Activated naive CD4-positive, alpha-beta T cell treated with anti-CD3 and anti-CD28 coated beads, Interleukin-2, amount 10 ng/mL, durations not matched to agents 7 days and 5 days (primary cell): ENCODE measurements at regions not wholly inside any gene's neighbourhood (a gene's known extent, or its start where the extent isn't known, plus 50 kb on each side); places are given as distances from the start of the nearest gene placed in this dataset.
"Not testable (repeated sequence)": the region's sequence is repeated elsewhere in the genome, so short reads cannot be mapped to it uniquely, and the experiment has no call there.

Experiments used
- CTCF ChIA-PET: fragments of 350-600 bp; sonication (Branson Sonifier 250); formaldehyde crosslinking; loops from one replicate; lab custom pipeline; 2021; ENCODE audit warnings: antibody characterized with exemption; lab: Charles Lee
- DNase-seq: peaks from one replicate; pipeline ENCODE4 v3.0.0-alpha.2; 2020
- H3K27ac Mint-ChIP-seq: one replicate; pipeline ENCODE4 v1.8.0; 2021; ENCODE audit warnings: mild to moderate bottlenecking, moderate library complexity, mixed read lengths
- H3K27me3 Mint-ChIP-seq: one replicate; pipeline ENCODE4 v1.8.0; 2021; ENCODE audit warnings: mild to moderate bottlenecking, mixed read lengths
- H3K36me3 Mint-ChIP-seq: one replicate; pipeline ENCODE4 v1.8.0; 2021; ENCODE audit warnings: mixed read lengths
- H3K4me1 Mint-ChIP-seq: one replicate; pipeline ENCODE4 v1.8.0; 2021; ENCODE audit warnings: mixed read lengths
- H3K4me3 Mint-ChIP-seq: one replicate; pipeline ENCODE4 v1.8.0; 2021; ENCODE audit warnings: mild to moderate bottlenecking, moderate library complexity, mixed read lengths
- H3K9me3 Mint-ChIP-seq: one replicate; pipeline ENCODE4 v1.8.0; 2021; ENCODE audit warnings: mixed read lengths

GRCh38 chr4:77358315-77358928 is 201.4 kb downstream of the CCNG2 start:
- Mint-ChIP-seq H3K9me3 (no peaks in the 10 kb centered on the region), H3K27ac (no peak overlapping the region), H3K36me3 (no peaks in the 10 kb centered on the region), H3K4me1 (no peaks in the 10 kb centered on the region), H3K27me3 (no peaks in the 10 kb centered on the region), H3K4me3 (no peak overlapping the region)
- DNase-seq: no peak
- CTCF ChIA-PET: interaction anchor here (0.6 to 7.0 kb wide), 15 partner anchors 9 to 243 kb away, joined by 3 to 79 read pairs (median 4); no protein-coding TSS in a partner anchor

GRCh38 chr4:77360451-77360850 is 203.4 kb downstream of the CCNG2 start:
- CTCF ChIA-PET: interaction anchor here (1.1 to 7.0 kb wide), 2 partner anchors 8 to 121 kb away, joined by 3 to 79 read pairs; no protein-coding TSS in a partner anchor
- Mint-ChIP-seq H3K36me3 (no peaks in the 10 kb centered on the region), H3K27ac (no peak overlapping the region), H3K4me1 (no peaks in the 10 kb centered on the region), H3K9me3 (no peaks in the 10 kb centered on the region), H3K4me3 (no peak overlapping the region), H3K27me3 (peaks cover 7% of the 10 kb centered on the region)
- DNase-seq: no peak

- CTCF ChIA-PET: interaction anchor here (0.7 to 3.4 kb wide), 13 partner anchors 10 to 253 kb away, joined by 3 to 36 read pairs (median 10); no protein-coding TSS in a partner anchor
- not testable (repeated sequence) for H3K9me3 Mint-ChIP-seq, H3K27me3 Mint-ChIP-seq, H3K4me1 Mint-ChIP-seq, H3K4me3 Mint-ChIP-seq, H3K27ac Mint-ChIP-seq, H3K36me3 Mint-ChIP-seq, DNase-seq
These were observed 209.9 kb downstream of the CCNG2 start for GRCh38 chr4:77366876-77367275.

DNA sequence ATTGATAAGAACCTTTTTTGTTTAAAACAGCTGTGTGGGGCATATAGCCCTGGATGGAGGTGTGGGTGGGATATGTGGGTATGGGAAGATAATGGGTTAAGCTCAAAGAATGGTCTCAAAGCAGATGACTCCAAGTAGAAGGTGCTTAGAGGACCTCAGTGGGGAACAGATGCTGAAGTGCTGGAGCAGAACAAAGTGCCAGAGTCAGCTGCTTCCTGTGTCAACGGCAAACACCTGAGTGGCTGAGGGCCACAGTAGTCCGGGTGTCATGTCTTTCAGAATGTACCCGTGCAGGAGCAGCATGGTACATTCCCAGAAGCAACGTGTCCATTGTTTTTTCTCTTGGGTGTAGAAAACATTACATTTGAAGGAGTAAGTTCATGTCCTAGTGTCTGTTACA is 210.6 kb downstream of the CCNG2 start:
- no peaks in the 10 kb centered on the region for H3K36me3 Mint-ChIP-seq
- no peaks in the 10 kb centered on the region for H3K9me3 Mint-ChIP-seq
- H3K4me3 Mint-ChIP-seq: no peak overlapping the region
- CTCF ChIA-PET: interaction anchor here (2.4 to 3.4 kb wide), 5 partner anchors 10 to 233 kb away, joined by 11 to 36 read pairs (median 17); no protein-coding TSS in a partner anchor
- H3K27ac Mint-ChIP-seq: no peak overlapping the region
- H3K4me1 Mint-ChIP-seq: no peaks in the 10 kb centered on the region
- peaks cover 10% of the 10 kb centered on the region for H3K27me3 Mint-ChIP-seq
- DNase-seq: no peak

DNA sequence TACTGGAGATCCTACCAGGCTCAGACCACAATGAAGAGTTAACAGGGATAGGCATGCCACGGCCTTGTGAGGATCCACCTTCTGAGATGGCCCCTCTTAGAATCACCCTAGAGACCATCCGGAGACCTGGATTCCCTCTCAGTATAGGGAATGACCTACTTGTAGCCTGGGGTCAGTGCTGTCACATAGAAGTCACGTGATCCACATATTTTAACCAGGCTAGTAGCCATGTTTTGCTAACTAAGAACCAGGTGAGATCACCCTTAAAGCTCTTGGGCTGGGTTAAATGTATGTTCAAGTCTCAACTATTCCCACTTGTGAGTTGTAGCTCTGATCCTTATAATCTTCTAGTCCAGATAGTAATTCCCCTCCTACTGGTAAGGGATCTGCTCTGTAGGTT is 215.4 kb downstream of the CCNG2 start:
- Mint-ChIP-seq H3K27ac (no peak overlapping the region), H3K27me3 (peaks cover 4% of the 10 kb centered on the region), H3K9me3 (no peaks in the 10 kb centered on the region), H3K4me3 (no peak overlapping the region), H3K36me3 (no peaks in the 10 kb centered on the region), H3K4me1 (peaks cover 27% of the 10 kb centered on the region)
- no peak for DNase-seq
- CTCF ChIA-PET: interaction anchor here (1.0 to 1.5 kb wide), 3 partner anchors 17 to 58 kb away, joined by 3 to 4 read pairs (median 3); no protein-coding TSS in a partner anchor

GRCh38 chr4:77375866-77376607 is 219.0 kb downstream of the CCNG2 start:
- peaks cover 14% of the 10 kb centered on the region for H3K27me3 Mint-ChIP-seq
- H3K4me1 Mint-ChIP-seq: peaks cover 27% of the 10 kb centered on the region
- DNase-seq: no peak
- CTCF ChIA-PET: interaction anchor here (0.8 to 1.2 kb wide), 2 partner anchors 19 to 138 kb away, joined by 3 read pairs; no protein-coding TSS in a partner anchor
- H3K36me3 Mint-ChIP-seq: no peaks in the 10 kb centered on the region
- peak overlapping the region; percentile 47 for H3K27ac Mint-ChIP-seq
- no peak overlapping the region for H3K4me3 Mint-ChIP-seq
- H3K9me3 Mint-ChIP-seq: no peaks in the 10 kb centered on the region

- Mint-ChIP-seq H3K4me3 (no peak overlapping the region), H3K9me3 (no peaks in the 10 kb centered on the region), H3K27me3 (peaks cover 14% of the 10 kb centered on the region), H3K27ac (no peak overlapping the region), H3K4me1 (peaks cover 27% of the 10 kb centered on the region), H3K36me3 (no peaks in the 10 kb centered on the region)
- CTCF ChIA-PET: interaction anchor here (0.8 to 1.1 kb wide), 2 partner anchors 9 to 139 kb away, joined by 3 to 4 read pairs; no protein-coding TSS in a partner anchor
- no peak for DNase-seq
These were observed 219.9 kb downstream of the CCNG2 start for GRCh38 chr4:77376788-77377460.

DNA sequence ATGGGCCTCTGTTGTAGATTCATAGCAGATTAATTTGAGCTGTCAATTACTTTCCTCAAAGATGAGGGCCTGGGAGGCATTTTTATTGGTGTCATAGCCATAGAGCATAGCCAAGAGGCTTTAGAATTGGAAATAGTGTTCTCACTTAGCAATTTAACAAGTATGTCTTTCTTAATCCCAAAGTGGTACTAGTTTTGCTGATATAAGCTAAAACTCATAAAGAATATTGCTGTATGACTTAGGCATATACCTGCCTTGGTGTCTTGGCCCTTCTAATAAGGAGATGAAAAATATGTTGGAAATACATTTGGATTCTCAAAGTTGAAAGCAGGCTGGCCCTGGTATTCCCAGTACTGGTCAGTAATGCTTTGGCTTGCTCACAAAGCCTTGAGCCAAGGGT is 221.5 kb upstream of the CXCL13 start:
- CTCF ChIA-PET: interaction anchor here (0.8 to 6.2 kb wide), 9 partner anchors 18 to 235 kb away, joined by 3 to 44 read pairs (median 5); no protein-coding TSS in a partner anchor
- H3K36me3 Mint-ChIP-seq: no peaks in the 10 kb centered on the region
- no peak overlapping the region for H3K27ac Mint-ChIP-seq
- DNase-seq: no peak
- H3K27me3 Mint-ChIP-seq: peaks cover 19% of the 10 kb centered on the region
- H3K9me3 Mint-ChIP-seq: no peaks in the 10 kb centered on the region
- no peak overlapping the region for H3K4me3 Mint-ChIP-seq
- H3K4me1 Mint-ChIP-seq: peaks cover 5% of the 10 kb centered on the region

DNA sequence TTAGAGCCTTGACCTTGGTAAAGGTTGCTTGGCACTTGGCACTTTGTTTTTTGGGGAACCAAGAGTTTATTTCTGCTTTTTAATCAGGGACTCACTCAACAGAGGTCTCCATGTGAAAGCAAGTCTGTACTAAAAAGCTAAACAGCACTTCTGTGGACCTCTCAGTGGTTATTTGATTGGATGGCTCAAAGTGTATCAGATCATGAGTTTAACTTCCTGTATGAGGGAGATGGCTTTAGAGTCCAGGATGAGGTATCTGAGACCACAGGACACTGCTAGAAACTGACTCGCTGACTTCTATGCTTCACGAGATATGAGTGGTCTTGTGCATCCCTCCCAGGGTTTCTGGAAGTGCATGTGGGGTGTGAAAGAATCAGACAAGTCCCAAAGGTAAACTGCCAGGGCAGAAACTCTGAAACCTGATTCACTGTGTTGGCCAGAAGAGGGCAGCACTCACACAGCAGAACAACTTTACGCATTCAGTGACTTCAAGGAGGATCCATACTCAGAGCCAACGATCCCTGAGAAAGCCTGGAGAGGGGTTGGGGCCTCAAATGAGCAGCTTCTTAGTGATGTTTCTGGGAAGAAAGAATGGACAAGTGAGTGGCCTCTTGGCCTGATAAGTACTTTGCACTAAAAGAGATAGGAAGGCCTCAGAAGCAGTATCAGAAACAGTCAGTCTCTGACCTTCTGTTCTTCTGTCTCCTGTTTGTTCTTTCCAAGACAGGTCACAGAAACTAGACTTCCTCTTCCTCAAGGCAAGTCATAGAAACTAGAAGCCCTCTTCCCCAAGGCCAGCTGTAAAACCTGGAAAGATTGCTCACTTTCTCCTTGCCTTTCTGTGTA is 220.3 kb upstream of the CXCL13 start:
- H3K4me3 Mint-ChIP-seq: no peak overlapping the region
- DNase-seq: peak; percentile 65
- H3K4me1 Mint-ChIP-seq: peaks cover 5% of the 10 kb centered on the region
- H3K27me3 Mint-ChIP-seq: peaks cover 16% of the 10 kb centered on the region
- no peaks in the 10 kb centered on the region for H3K9me3 Mint-ChIP-seq
- no peaks in the 10 kb centered on the region for H3K36me3 Mint-ChIP-seq
- no peak overlapping the region for H3K27ac Mint-ChIP-seq
- CTCF ChIA-PET: interaction anchor here (1.0 to 6.2 kb wide), 12 partner anchors 8 to 313 kb away, joined by 3 to 44 read pairs (median 6); no protein-coding TSS in a partner anchor

GRCh38 chr4:77393996-77394395 is 211.6 kb upstream of the CXCL13 start:
- no peaks in the 10 kb centered on the region for H3K9me3 Mint-ChIP-seq
- peaks cover 2% of the 10 kb centered on the region for H3K27me3 Mint-ChIP-seq
- no peaks in the 10 kb centered on the region for H3K36me3 Mint-ChIP-seq
- H3K4me1 Mint-ChIP-seq: no peaks in the 10 kb centered on the region
- no peak overlapping the region for H3K27ac Mint-ChIP-seq
- CTCF ChIA-PET: no interaction called here
- DNase-seq: no peak
- no peak overlapping the region for H3K4me3 Mint-ChIP-seq

GRCh38 chr4:77395481-77395880 is 210.1 kb upstream of the CXCL13 start:
- H3K4me1 Mint-ChIP-seq: no peaks in the 10 kb centered on the region
- no peak overlapping the region for H3K27ac Mint-ChIP-seq
- H3K4me3 Mint-ChIP-seq: no peak overlapping the region
- DNase-seq: no peak
- H3K9me3 Mint-ChIP-seq: no peaks in the 10 kb centered on the region
- H3K27me3 Mint-ChIP-seq: peaks cover 6% of the 10 kb centered on the region
- no peaks in the 10 kb centered on the region for H3K36me3 Mint-ChIP-seq
- CTCF ChIA-PET: interaction anchor here (1.0 to 1.5 kb wide), 3 partner anchors 10 to 22 kb away, joined by 3 to 6 read pairs (median 6); no protein-coding TSS in a partner anchor

GRCh38 chr4:77398256-77398655 is 207.4 kb upstream of the CXCL13 start:
- CTCF ChIA-PET: no interaction called here
- peaks cover 12% of the 10 kb centered on the region for H3K27me3 Mint-ChIP-seq

GRCh38 chr4:77399831-77400230 is 205.8 kb upstream of the CXCL13 start:
- no peaks in the 10 kb centered on the region for H3K36me3 Mint-ChIP-seq
- CTCF ChIA-PET: interaction anchor here (1.0 kb wide), 1 partner anchor 19 kb away, joined by 3 read pairs; no protein-coding TSS in a partner anchor
- no peak overlapping the region for H3K4me3 Mint-ChIP-seq
- no peak overlapping the region for H3K27ac Mint-ChIP-seq
- peaks cover 15% of the 10 kb centered on the region for H3K27me3 Mint-ChIP-seq
- H3K9me3 Mint-ChIP-seq: no peaks in the 10 kb centered on the region
- no peaks in the 10 kb centered on the region for H3K4me1 Mint-ChIP-seq
- DNase-seq: no peak

More at GRCh38 chr4:77398256-77398655, 207.4 kb upstream of the CXCL13 start:
- Mint-ChIP-seq H3K4me1 (no peaks in the 10 kb centered on the region), H3K4me3 (no peak overlapping the region), H3K36me3 (no peaks in the 10 kb centered on the region), H3K27ac (no peak overlapping the region), H3K9me3 (no peaks in the 10 kb centered on the region)
- no peak for DNase-seq
